Transverse colon (tissue), 4 donors: ENCODE measurements at regions not wholly inside any gene's neighbourhood (a gene's known extent, or its start where the extent isn't known, plus 50 kb on each side); places are given as distances from the start of the nearest gene placed in this dataset.
"Not testable (repeated sequence)": the region's sequence is repeated elsewhere in the genome, so short reads cannot be mapped to it uniquely, and the experiment has no call there.

Experiments used
- EP300 ChIP-seq: sonication (generic); formaldehyde crosslinking; IDR thresholded peaks from one replicate; pipeline ENCODE4 v1.6.1; 2017; ENCODE audit warnings: antibody characterized with exemption, low read depth
- POLR2A ChIP-seq: fragments of 450-650 bp; IDR thresholded peaks from one replicate; pipeline ENCODE4 v1.6.1; 2016; ENCODE audit warnings: antibody characterized with exemption, mild to moderate bottlenecking, moderate library complexity
- POLR2AphosphoS5 ChIP-seq, 3 donors: sonication (generic); formaldehyde crosslinking; IDR thresholded peaks; one replicate each; pipeline ENCODE4 v1.6.1; 2016; ENCODE audit warnings: antibody characterized with exemption in 3 of 3
- TF ChIP-seq, protein P1 (sequence below), 5 experiments: fragments of 200-600 bp in 3 of 5; fragments of 450-650 bp in 2 of 5; sonication (generic) in 3 of 5; IDR thresholded peaks; 1 replicate in 2 of 5; 2 replicates in 3 of 5; pipeline ENCODE4 v1.5.1; 2016 to 2017; ENCODE audit warnings: antibody characterized with exemption in 5 of 5, inconsistent platforms in 3 of 5, mild to moderate bottlenecking in 2 of 5, moderate library complexity in 1 of 5

DNA sequence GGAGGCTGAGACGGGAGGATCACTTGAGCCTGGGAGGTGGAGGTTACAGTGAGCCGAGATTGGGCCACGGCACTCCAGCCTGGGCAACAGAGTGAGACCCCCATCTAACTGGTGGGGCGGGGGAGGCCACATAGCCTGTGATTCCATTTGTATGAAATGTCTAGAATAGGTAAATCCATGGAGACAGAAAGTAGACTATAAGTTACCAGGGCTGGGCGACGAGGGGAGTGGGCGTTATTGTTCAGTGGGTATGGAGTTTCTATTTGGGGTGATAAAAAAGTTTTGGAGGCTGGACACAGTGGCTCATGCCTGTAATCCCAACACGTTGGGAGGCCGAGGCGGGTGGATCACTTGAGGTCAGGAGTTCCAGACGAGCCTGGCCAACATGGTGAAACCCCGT lies 97.8 kb downstream of the CRLF3 start:
- TF ChIP-seq, protein P1, sequence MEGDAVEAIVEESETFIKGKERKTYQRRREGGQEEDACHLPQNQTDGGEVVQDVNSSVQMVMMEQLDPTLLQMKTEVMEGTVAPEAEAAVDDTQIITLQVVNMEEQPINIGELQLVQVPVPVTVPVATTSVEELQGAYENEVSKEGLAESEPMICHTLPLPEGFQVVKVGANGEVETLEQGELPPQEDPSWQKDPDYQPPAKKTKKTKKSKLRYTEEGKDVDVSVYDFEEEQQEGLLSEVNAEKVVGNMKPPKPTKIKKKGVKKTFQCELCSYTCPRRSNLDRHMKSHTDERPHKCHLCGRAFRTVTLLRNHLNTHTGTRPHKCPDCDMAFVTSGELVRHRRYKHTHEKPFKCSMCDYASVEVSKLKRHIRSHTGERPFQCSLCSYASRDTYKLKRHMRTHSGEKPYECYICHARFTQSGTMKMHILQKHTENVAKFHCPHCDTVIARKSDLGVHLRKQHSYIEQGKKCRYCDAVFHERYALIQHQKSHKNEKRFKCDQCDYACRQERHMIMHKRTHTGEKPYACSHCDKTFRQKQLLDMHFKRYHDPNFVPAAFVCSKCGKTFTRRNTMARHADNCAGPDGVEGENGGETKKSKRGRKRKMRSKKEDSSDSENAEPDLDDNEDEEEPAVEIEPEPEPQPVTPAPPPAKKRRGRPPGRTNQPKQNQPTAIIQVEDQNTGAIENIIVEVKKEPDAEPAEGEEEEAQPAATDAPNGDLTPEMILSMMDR (IDR thresholded peaks at IDR 0.05): not testable (repeated sequence)
- TF ChIP-seq POLR2A; POLR2AphosphoS5 (IDR thresholded peaks at IDR 0.05); EP300: not testable (repeated sequence)
